ENCODE measurements at regions not wholly inside any gene's neighbourhood (a gene's known extent, or its start where the extent isn't known, plus 50 kb on each side); places are given as distances from the start of the nearest gene placed in this dataset.

- no peaks in the 10 kb centered on the region for H3K27me3 ChIP-seq (ENCODE audit: insufficient read depth, low read length)
- no peaks in the 10 kb centered on the region for H3K36me3 ChIP-seq (ENCODE audit: insufficient read depth, low read length)
- H4K20me1 ChIP-seq (ENCODE audit: insufficient read depth, low read length), result no peaks in the 10 kb centered on the region
- TF ChIP-seq CTCF (IDR thresholded peaks at IDR 0.05; ENCODE audit: extremely low read depth, low read depth, low read length), result no peak
- no peaks in the 10 kb centered on the region for H3K4me1 ChIP-seq (ENCODE audit: insufficient read depth, low read length)
- no peak overlapping the region for H2AFZ ChIP-seq (ENCODE audit: low read length)
- DNase-seq (ENCODE audit: insufficient read length, low spot score, missing footprints), result no peak
- no peaks in the 10 kb centered on the region for H3K9me3 ChIP-seq (ENCODE audit: low read depth, low read length)
- H3K4me2 ChIP-seq (ENCODE audit: insufficient read depth, low read length), result no peak overlapping the region
- H3K27ac ChIP-seq (ENCODE audit: low read depth, low read length), result no peak overlapping the region
- H3K4me3 ChIP-seq (ENCODE audit: insufficient read depth, low read length), result no peak overlapping the region
- no peaks in the 10 kb centered on the region for H3K79me2 ChIP-seq (ENCODE audit: insufficient read depth, low read length)
These were observed 191.2 kb downstream of the SPRY2 start for GRCh38 chr13:80149736-80150135.

GRCh38 chr13:80145171-80145690, 195.7 kb downstream of the SPRY2 start:
- no peak for DNase-seq (ENCODE audit: insufficient read length, low spot score, missing footprints)
- H3K4me2 ChIP-seq (ENCODE audit: insufficient read depth, low read length), result no peak overlapping the region
- no peak for TF ChIP-seq CTCF (IDR thresholded peaks at IDR 0.05; ENCODE audit: extremely low read depth, low read depth, low read length)

GRCh38 chr13:80144493-80144892, 196.4 kb downstream of the SPRY2 start:
- H4K20me1 ChIP-seq (ENCODE audit: insufficient read depth, low read length), result no peaks in the 10 kb centered on the region
- DNase-seq (ENCODE audit: insufficient read length, low spot score, missing footprints), result no peak
- no peaks in the 10 kb centered on the region for H3K36me3 ChIP-seq (ENCODE audit: insufficient read depth, low read length)
- no peak overlapping the region for H3K27ac ChIP-seq (ENCODE audit: low read depth, low read length)
- H3K4me1 ChIP-seq (ENCODE audit: insufficient read depth, low read length), result peaks cover 20% of the 10 kb centered on the region
- no peak overlapping the region for H3K4me3 ChIP-seq (ENCODE audit: insufficient read depth, low read length)
- no peaks in the 10 kb centered on the region for H3K27me3 ChIP-seq (ENCODE audit: insufficient read depth, low read length)
- TF ChIP-seq CTCF (IDR thresholded peaks at IDR 0.05; ENCODE audit: extremely low read depth, low read depth, low read length), result no peak
- no peaks in the 10 kb centered on the region for H3K79me2 ChIP-seq (ENCODE audit: insufficient read depth, low read length)
- no peak overlapping the region for H2AFZ ChIP-seq (ENCODE audit: low read length)
- H3K4me2 ChIP-seq (ENCODE audit: insufficient read depth, low read length), result no peak overlapping the region
- H3K9me3 ChIP-seq (ENCODE audit: low read depth, low read length), result no peaks in the 10 kb centered on the region

More at GRCh38 chr13:80145171-80145690, 195.7 kb downstream of the SPRY2 start:
- no peak overlapping the region for H3K27ac ChIP-seq (ENCODE audit: low read depth, low read length)
- H3K9me3 ChIP-seq (ENCODE audit: low read depth, low read length), result no peaks in the 10 kb centered on the region
- H3K4me3 ChIP-seq (ENCODE audit: insufficient read depth, low read length), result no peak overlapping the region
- no peaks in the 10 kb centered on the region for H3K27me3 ChIP-seq (ENCODE audit: insufficient read depth, low read length)
- H4K20me1 ChIP-seq (ENCODE audit: insufficient read depth, low read length), result no peaks in the 10 kb centered on the region
- no peaks in the 10 kb centered on the region for H3K79me2 ChIP-seq (ENCODE audit: insufficient read depth, low read length)
- H3K4me1 ChIP-seq (ENCODE audit: insufficient read depth, low read length), result peaks cover 16% of the 10 kb centered on the region
- no peaks in the 10 kb centered on the region for H3K36me3 ChIP-seq (ENCODE audit: insufficient read depth, low read length)
- peak overlapping the region; percentile 63 for H2AFZ ChIP-seq (ENCODE audit: low read length)

GRCh38 chr13:80141123-80141849, 199.6 kb downstream of the SPRY2 start:
- Histone ChIP-seq H2AFZ (ENCODE audit: low read length) (peak overlapping the region; percentile 58), H3K36me3 (ENCODE audit: insufficient read depth, low read length) (no peaks in the 10 kb centered on the region), H4K20me1 (ENCODE audit: insufficient read depth, low read length) (no peaks in the 10 kb centered on the region), H3K4me1 (ENCODE audit: insufficient read depth, low read length) (peaks cover 20% of the 10 kb centered on the region), H3K4me3 (ENCODE audit: insufficient read depth, low read length) (peak overlapping the region; percentile 0), H3K27me3 (ENCODE audit: insufficient read depth, low read length) (no peaks in the 10 kb centered on the region), H3K9me3 (ENCODE audit: low read depth, low read length) (no peaks in the 10 kb centered on the region), H3K27ac (ENCODE audit: low read depth, low read length) (peak overlapping the region; percentile 40), H3K4me2 (ENCODE audit: insufficient read depth, low read length) (peak overlapping the region; percentile 45), H3K79me2 (ENCODE audit: insufficient read depth, low read length) (no peaks in the 10 kb centered on the region)
- TF ChIP-seq CTCF (IDR thresholded peaks at IDR 0.05; ENCODE audit: extremely low read depth, low read depth, low read length), result no peak
- peak; percentile 82 for DNase-seq (ENCODE audit: insufficient read length, low spot score, missing footprints)
